GM23248 (cell line): ENCODE measurements at regions not wholly inside any gene's neighbourhood (a gene's known extent, or its start where the extent isn't known, plus 50 kb on each side); places are given as distances from the start of the nearest gene placed in this dataset.

Source experiments
- DNase-seq: peaks from one replicate; pipeline ENCODE4 v3.0.0-alpha.2; 2015
- H2AFZ ChIP-seq: fragments of 200-600 bp; sonication (generic); 2 replicates; pipeline ENCODE4 v1.6.1; 2016; ENCODE audit warnings: antibody characterized with exemption
- H3F3A ChIP-seq: fragments of 200-600 bp; sonication (generic); 2 replicates; pipeline ENCODE4 v1.6.1; 2016; ENCODE audit warnings: mild to moderate bottlenecking, antibody characterized with exemption, mixed run types; ENCODE audit not compliant: insufficient read depth
- H3K27ac ChIP-seq: fragments of 200-600 bp; sonication (generic); 2 replicates; pipeline ENCODE4 v1.5.1; 2016; ENCODE audit warnings: mild to moderate bottlenecking
- H3K27me3 ChIP-seq: fragments of 200-600 bp; sonication (generic); replicated peaks from 2 replicates; pipeline ENCODE4 v1.6.1; 2016; ENCODE audit warnings: mild to moderate bottlenecking; ENCODE audit not compliant: insufficient read depth
- H3K36me3 ChIP-seq: fragments of 200-600 bp; sonication (generic); 2 replicates; pipeline ENCODE4 v1.6.1; 2016; ENCODE audit warnings: low read depth, mild to moderate bottlenecking
- H3K4me1 ChIP-seq: fragments of 200-600 bp; sonication (generic); 2 replicates; pipeline ENCODE4 v1.6.1; 2016; ENCODE audit warnings: mild to moderate bottlenecking; ENCODE audit not compliant: insufficient read depth
- H3K4me2 ChIP-seq: fragments of 200-600 bp; sonication (generic); one replicate; pipeline ENCODE4 v1.6.1; 2016; ENCODE audit warnings: mild to moderate bottlenecking; ENCODE audit not compliant: unreplicated experiment
- H3K4me3 ChIP-seq: fragments of 200-600 bp; sonication (generic); 2 replicates; pipeline ENCODE4 v1.5.1; 2016; ENCODE audit warnings: mild to moderate bottlenecking
- H3K79me2 ChIP-seq: fragments of 200-600 bp; sonication (generic); 2 replicates; pipeline ENCODE4 v1.6.1; 2016; ENCODE audit warnings: mild to moderate bottlenecking; ENCODE audit not compliant: insufficient read depth
- H3K9ac ChIP-seq: fragments of 200-600 bp; sonication (generic); 2 replicates; pipeline ENCODE4 v1.6.1; 2016; ENCODE audit warnings: mild to moderate bottlenecking
- H3K9me2 ChIP-seq: fragments of 200-600 bp; sonication (generic); 2 replicates; pipeline ENCODE4 v1.6.1; 2016; ENCODE audit warnings: mixed run types, mild to moderate bottlenecking, moderate library complexity; ENCODE audit not compliant: insufficient read depth
- H3K9me3 ChIP-seq: fragments of 200-600 bp; sonication (generic); one replicate; pipeline ENCODE4 v1.6.1; 2017; ENCODE audit warnings: low read depth
- H4K20me1 ChIP-seq: fragments of 200-600 bp; sonication (generic); 2 replicates; pipeline ENCODE4 v1.6.0; 2016; ENCODE audit not compliant: insufficient read depth
- EZH2 ChIP-seq: fragments of 200-600 bp; sonication (generic); IDR thresholded peaks from 2 replicates; pipeline ENCODE4 v1.6.1; 2018; ENCODE audit warnings: antibody characterized with exemption, mild to moderate bottlenecking; ENCODE audit not compliant: insufficient read depth, poor library complexity, severe bottlenecking
- EZH2phosphoT487 ChIP-seq: fragments of 200-600 bp; sonication (generic); IDR thresholded peaks from 2 replicates; pipeline ENCODE4 v1.6.1; 2018; ENCODE audit warnings: antibody characterized with exemption, moderate library complexity, mild to moderate bottlenecking, low read depth; ENCODE audit not compliant: insufficient read depth
- WGBS, 2 experiments: methylation state at CpG; one replicate each; pipeline ENCODE4 v1.1.6; 2015 to 2017; ENCODE audit warnings: low lambda C conversion rate in 2 of 2, low coverage in 1 of 2; ENCODE audit errors: missing lambda C conversion rate in 2 of 2; 5-methylcytosine and 5-hydroxymethylcytosine counted together
- in situ Hi-C: fragments of 300-500 bp; cut with MboI; formaldehyde crosslinking; loops from 2 replicates; pipeline ENCODE4 v1.15.0; 2020

GRCh38 chr17:71052971-71053370 lies 883.6 kb downstream of the KCNJ2 start:
- DNase-seq = no peak
- H3K4me3 ChIP-seq = no peak overlapping the region
- TF ChIP-seq EZH2 = no peak
- no peak overlapping the region for H2AFZ ChIP-seq
- no peaks in the 10 kb centered on the region for H4K20me1 ChIP-seq
- no peaks in the 10 kb centered on the region for H3K4me1 ChIP-seq
- no peak overlapping the region for H3K9ac ChIP-seq
- H3K9me2 ChIP-seq = no peaks in the 10 kb centered on the region
- peaks cover 6% of the 10 kb centered on the region; the same call in 1 of the 2 replicates for H3F3A ChIP-seq
- in situ Hi-C loops = no loop called here
- H3K79me2 ChIP-seq = no peaks in the 10 kb centered on the region
- no peak overlapping the region for H3K4me2 ChIP-seq
- 27 to 33% methylated on average over 1 of the region's 1 CpG for WGBS, 2 experiments
- no peaks in the 10 kb centered on the region for H3K36me3 ChIP-seq
- no peaks in the 10 kb centered on the region for H3K27me3 ChIP-seq
- H3K9me3 ChIP-seq = no peaks in the 10 kb centered on the region
- no peak overlapping the region for H3K27ac ChIP-seq

DNA sequence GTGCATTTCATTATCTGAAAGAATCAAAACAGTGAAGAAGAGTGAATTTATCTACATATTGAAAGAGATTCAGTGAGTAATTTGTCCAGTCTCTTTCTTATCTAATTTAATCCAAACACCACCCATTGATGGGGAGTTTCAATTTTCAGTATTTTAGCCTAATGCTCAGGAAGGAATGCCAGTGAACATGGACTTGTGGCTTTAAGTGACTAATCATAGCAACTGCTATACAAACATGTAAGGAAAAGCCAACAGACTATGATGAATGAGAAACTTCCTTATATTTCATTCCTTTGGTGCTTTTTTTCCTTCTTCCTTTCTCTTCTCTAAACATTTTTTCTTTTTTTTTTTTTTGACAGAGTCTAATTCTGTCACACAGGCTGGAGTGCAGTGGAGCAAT lies 885.8 kb downstream of the KCNJ2 start:
- Histone ChIP-seq H2AFZ (no peak overlapping the region), H3K9me3 (no peaks in the 10 kb centered on the region), H3K9ac (no peak overlapping the region), H3K27me3 (no peaks in the 10 kb centered on the region), H3K4me3 (no peak overlapping the region), H3K27ac (no peak overlapping the region), H3K36me3 (no peaks in the 10 kb centered on the region), H3F3A (peaks cover 6% of the 10 kb centered on the region; the same call in 1 of the 2 replicates), H3K79me2 (no peaks in the 10 kb centered on the region), H3K4me1 (no peaks in the 10 kb centered on the region), H3K4me2 (no peak overlapping the region), H3K9me2 (no peaks in the 10 kb centered on the region), H4K20me1 (no peaks in the 10 kb centered on the region)
- TF ChIP-seq EZH2phosphoT487 (no peak), EZH2 (no peak)
- DNase-seq = peak; percentile 13
- in situ Hi-C loops = no loop called here

DNA sequence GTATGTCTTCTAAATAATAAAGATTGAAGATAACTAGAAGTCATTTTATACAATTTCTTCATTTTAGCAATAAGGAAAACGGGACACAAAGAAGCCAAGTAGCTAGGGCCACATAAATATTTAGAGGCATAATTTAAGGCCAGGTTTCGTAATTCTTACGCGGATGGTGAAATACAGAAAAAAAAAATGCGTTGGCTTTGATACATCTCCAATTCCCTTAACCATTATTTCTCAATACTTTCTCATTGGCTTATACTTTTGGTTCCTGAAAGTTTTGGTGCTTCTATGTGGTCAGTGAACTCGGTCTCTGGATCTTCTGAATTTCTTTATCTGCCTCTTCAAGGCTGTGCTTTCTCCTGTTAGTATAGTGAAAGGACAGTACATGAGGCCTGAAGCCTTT lies 888.1 kb downstream of the KCNJ2 start:
- no peak for TF ChIP-seq EZH2
- TF ChIP-seq EZH2phosphoT487 = no peak
- no peak for DNase-seq
- no peaks in the 10 kb centered on the region for H3K4me1 ChIP-seq
- H3K9ac ChIP-seq = no peak overlapping the region
- H3K4me3 ChIP-seq = no peak overlapping the region
- in situ Hi-C loops = no loop called here
- H2AFZ ChIP-seq = no peak overlapping the region
- H3F3A ChIP-seq = peaks cover 6% of the 10 kb centered on the region; the same call in 1 of the 2 replicates
- H3K9me2 ChIP-seq = no peaks in the 10 kb centered on the region
- no peaks in the 10 kb centered on the region for H3K36me3 ChIP-seq
- H3K9me3 ChIP-seq = no peaks in the 10 kb centered on the region
- H4K20me1 ChIP-seq = no peaks in the 10 kb centered on the region
- 60 to 64% methylated on average over 6 of the region's 6 CpGs for WGBS, 2 experiments
- H3K4me2 ChIP-seq = no peak overlapping the region
- no peaks in the 10 kb centered on the region for H3K27me3 ChIP-seq
- no peaks in the 10 kb centered on the region for H3K79me2 ChIP-seq
- no peak overlapping the region for H3K27ac ChIP-seq

DNA sequence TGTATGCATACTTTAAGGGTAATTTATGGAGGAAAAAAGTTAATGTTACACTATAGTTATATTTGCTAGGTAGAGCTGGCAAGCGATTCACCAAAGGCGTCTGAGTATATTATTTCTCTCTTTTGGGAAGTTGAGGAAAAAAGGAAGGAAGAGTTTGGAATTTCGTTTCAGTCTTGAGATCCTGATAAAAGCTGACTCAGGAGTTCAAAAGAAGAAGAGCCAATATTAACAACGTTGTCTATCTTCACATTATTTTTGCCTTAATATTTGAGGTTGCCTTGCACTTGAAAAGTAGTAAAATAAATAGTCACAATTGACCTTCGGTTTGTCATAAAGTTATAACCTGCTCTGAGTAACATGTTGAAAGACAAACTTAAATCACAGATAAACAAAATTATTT lies 888.6 kb downstream of the KCNJ2 start:
- Histone ChIP-seq H3K27me3 (no peaks in the 10 kb centered on the region), H3F3A (peaks cover 6% of the 10 kb centered on the region; the same call in 1 of the 2 replicates), H3K79me2 (no peaks in the 10 kb centered on the region), H3K4me1 (no peaks in the 10 kb centered on the region), H3K27ac (no peak overlapping the region), H3K4me2 (no peak overlapping the region), H3K9me2 (no peaks in the 10 kb centered on the region), H3K9me3 (no peaks in the 10 kb centered on the region), H3K9ac (no peak overlapping the region), H3K36me3 (no peaks in the 10 kb centered on the region), H2AFZ (no peak overlapping the region), H3K4me3 (no peak overlapping the region), H4K20me1 (no peaks in the 10 kb centered on the region)
- TF ChIP-seq EZH2 (no peak), EZH2phosphoT487 (no peak)
- in situ Hi-C loops = no loop called here
- 53 to 55% methylated on average over 5 of the region's 5 CpGs for WGBS, 2 experiments
- DNase-seq = no peak

GRCh38 chr17:71063127-71063526 lies 893.8 kb downstream of the KCNJ2 start:
- Histone ChIP-seq H3K27me3 (no peaks in the 10 kb centered on the region), H3K9me3 (no peaks in the 10 kb centered on the region), H4K20me1 (no peaks in the 10 kb centered on the region), H3K36me3 (no peaks in the 10 kb centered on the region), H3K9me2 (no peaks in the 10 kb centered on the region; the same call in 1 of the 2 replicates), H3K4me3 (no peak overlapping the region), H3F3A (peaks cover 4% of the 10 kb centered on the region; the same call in 1 of the 2 replicates), H3K79me2 (no peaks in the 10 kb centered on the region), H3K4me2 (no peak overlapping the region), H2AFZ (0 out of 2 replicates have a peak overlapping the region, but pooled peaks have one; percentile 5), H3K9ac (no peak overlapping the region), H3K27ac (no peak overlapping the region), H3K4me1 (no peaks in the 10 kb centered on the region)
- in situ Hi-C loops = no loop called here
- TF ChIP-seq EZH2phosphoT487 (no peak), EZH2 (no peak)
- 27 to 33% methylated on average over 2 of the region's 2 CpGs for WGBS, 2 experiments
- DNase-seq = no peak
